Activated B cell treated with CpG ODN at 0.5 μM for 24 hours (primary cell): ENCODE measurements at regions not wholly inside any gene's neighbourhood (a gene's known extent, or its start where the extent isn't known, plus 50 kb on each side); places are given as distances from the start of the nearest gene placed in this dataset.

Source experiments
- ATAC-seq: fragments of 200-7000 bp; cut with Tn5 transposase; one replicate; pipeline ENCODE4 v1.10.0; 2021; ENCODE audit warnings: low read depth, mild to moderate bottlenecking, moderate library complexity
- CTCF ChIA-PET: fragments of 350-600 bp; sonication (Branson Sonifier 250); formaldehyde crosslinking; loops from one replicate; lab custom pipeline; 2021; ENCODE audit warnings: antibody characterized with exemption; lab: Charles Lee
- POLR2A ChIA-PET: fragments of 350-600 bp; sonication (Branson Sonifier 250); formaldehyde crosslinking; loops from one replicate; lab custom pipeline; 2021; ENCODE audit warnings: antibody characterized with exemption; lab: Charles Lee
- DNase-seq: peaks from one replicate; pipeline ENCODE4 v3.0.0; 2022
- H3K27ac Mint-ChIP-seq: one replicate; pipeline ENCODE4 v1.8.0; 2020; ENCODE audit warnings: mixed read lengths
- H3K27me3 Mint-ChIP-seq: one replicate; pipeline ENCODE4 v1.8.0; 2021; ENCODE audit warnings: mixed read lengths
- H3K36me3 Mint-ChIP-seq: one replicate; pipeline ENCODE4 v1.8.0; 2021; ENCODE audit warnings: low read depth, mixed read lengths
- H3K4me1 Mint-ChIP-seq: one replicate; pipeline ENCODE4 v1.8.0; 2021; ENCODE audit warnings: mixed read lengths
- H3K4me3 Mint-ChIP-seq: one replicate; pipeline ENCODE4 v1.8.0; 2020; ENCODE audit warnings: mild to moderate bottlenecking, mixed read lengths
- H3K9me3 Mint-ChIP-seq: one replicate; pipeline ENCODE4 v1.8.0; 2020; ENCODE audit warnings: mixed read lengths
- intact Hi-C: fragments of 100-400 bp; cut with micrococcal nuclease; formaldehyde crosslinking; loops from one replicate; pipeline ENCODE4 v1.15.1; 2024
- TF ChIP-seq, protein P1 (sequence below): fragments of 200-600 bp; IDR thresholded peaks from one replicate; pipeline ENCODE4 v1.8.0; 2022; ENCODE audit warnings: antibody characterized with exemption, mild to moderate bottlenecking

DNA sequence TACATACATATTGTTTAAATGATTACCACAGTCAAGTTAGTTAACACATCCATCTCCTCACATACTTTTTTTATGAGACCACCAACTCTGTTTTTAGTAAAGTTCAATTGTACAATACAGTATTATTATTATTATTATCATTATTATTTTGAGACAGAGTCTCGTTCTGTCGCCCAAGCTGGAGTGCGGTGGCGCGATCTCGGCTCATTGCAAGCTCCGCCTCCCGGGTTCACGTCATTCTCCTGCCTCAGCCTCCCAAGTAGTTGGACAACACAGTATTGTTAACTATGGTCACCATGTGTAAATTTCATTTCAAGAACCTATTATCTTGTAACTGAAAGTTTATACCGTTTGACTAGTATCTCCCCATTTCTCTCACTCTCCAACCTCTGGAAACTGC is 942.0 kb upstream of the FBXO33 start:
- Mint-ChIP-seq H3K27ac (no peak overlapping the region), H3K36me3 (no peaks in the 10 kb centered on the region), H3K9me3 (no peaks in the 10 kb centered on the region), H3K4me3 (no peak overlapping the region), H3K27me3 (no peaks in the 10 kb centered on the region), H3K4me1 (no peaks in the 10 kb centered on the region)
- TF ChIP-seq, protein P1, sequence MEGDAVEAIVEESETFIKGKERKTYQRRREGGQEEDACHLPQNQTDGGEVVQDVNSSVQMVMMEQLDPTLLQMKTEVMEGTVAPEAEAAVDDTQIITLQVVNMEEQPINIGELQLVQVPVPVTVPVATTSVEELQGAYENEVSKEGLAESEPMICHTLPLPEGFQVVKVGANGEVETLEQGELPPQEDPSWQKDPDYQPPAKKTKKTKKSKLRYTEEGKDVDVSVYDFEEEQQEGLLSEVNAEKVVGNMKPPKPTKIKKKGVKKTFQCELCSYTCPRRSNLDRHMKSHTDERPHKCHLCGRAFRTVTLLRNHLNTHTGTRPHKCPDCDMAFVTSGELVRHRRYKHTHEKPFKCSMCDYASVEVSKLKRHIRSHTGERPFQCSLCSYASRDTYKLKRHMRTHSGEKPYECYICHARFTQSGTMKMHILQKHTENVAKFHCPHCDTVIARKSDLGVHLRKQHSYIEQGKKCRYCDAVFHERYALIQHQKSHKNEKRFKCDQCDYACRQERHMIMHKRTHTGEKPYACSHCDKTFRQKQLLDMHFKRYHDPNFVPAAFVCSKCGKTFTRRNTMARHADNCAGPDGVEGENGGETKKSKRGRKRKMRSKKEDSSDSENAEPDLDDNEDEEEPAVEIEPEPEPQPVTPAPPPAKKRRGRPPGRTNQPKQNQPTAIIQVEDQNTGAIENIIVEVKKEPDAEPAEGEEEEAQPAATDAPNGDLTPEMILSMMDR: no peak
- ChIA-PET POLR2A (no interaction called here), CTCF (no interaction called here)
- intact Hi-C loops: no loop called here
- no peak for ATAC-seq
- no peak for DNase-seq

DNA sequence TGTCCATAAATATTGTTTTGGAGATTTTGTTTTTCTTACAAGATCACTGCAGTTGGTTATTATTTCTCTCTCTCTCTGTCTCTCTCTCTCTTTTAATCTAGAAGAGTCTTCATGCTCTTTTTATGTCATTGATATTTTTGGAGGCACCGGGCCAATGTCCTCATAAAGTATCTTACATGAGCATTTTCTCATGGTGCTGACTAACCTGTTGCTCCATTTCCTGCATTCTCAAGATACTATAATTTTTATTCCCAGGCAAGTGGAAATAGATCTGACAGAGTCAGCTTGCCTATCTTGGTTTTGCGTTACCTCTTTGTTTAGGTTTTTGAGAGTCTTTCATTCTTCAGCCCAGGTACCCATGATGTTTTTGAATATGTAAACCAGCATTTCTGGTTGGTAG is 938.8 kb upstream of the FBXO33 start:
- CTCF ChIA-PET: no interaction called here
- H3K27ac Mint-ChIP-seq: no peak overlapping the region

DNA sequence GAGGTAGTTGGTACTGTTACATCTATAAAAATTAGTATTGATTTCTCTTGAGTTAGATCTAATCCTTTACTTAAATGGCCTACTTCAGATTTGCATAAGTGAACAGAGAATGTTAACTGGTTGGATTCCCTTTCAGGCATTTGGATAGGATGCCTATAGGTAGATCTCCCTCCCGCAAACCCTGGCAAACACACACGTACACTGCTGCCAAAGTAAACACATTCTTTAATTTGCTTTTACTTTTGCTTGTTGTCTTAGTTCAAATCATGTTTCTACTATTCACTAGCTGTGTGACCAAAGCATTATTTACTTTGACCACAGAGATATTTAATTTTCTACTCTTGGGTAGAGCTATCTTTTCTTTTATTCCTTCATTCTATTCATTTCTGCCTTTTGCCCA is 936.1 kb upstream of the FBXO33 start:
- Mint-ChIP-seq H3K4me1 (peaks cover 4% of the 10 kb centered on the region), H3K27ac (no peak overlapping the region), H3K4me3 (no peak overlapping the region), H3K27me3 (no peaks in the 10 kb centered on the region), H3K9me3 (no peaks in the 10 kb centered on the region), H3K36me3 (no peaks in the 10 kb centered on the region)
- DNase-seq: no peak
- intact Hi-C loops: no loop called here
- POLR2A ChIA-PET: no interaction called here
- no peak for ATAC-seq
- CTCF ChIA-PET: no interaction called here
- TF ChIP-seq, protein P1: no peak

More for the DNA sequence above, 938.8 kb upstream of the FBXO33 start:
- ATAC-seq: no peak
- H3K4me3 Mint-ChIP-seq: no peak overlapping the region
- H3K9me3 Mint-ChIP-seq: no peaks in the 10 kb centered on the region
- H3K36me3 Mint-ChIP-seq: no peaks in the 10 kb centered on the region
- H3K4me1 Mint-ChIP-seq: no peaks in the 10 kb centered on the region
- intact Hi-C loops: no loop called here
- POLR2A ChIA-PET: no interaction called here
- H3K27me3 Mint-ChIP-seq: no peaks in the 10 kb centered on the region
- TF ChIP-seq, protein P1: no peak
- DNase-seq: no peak

DNA sequence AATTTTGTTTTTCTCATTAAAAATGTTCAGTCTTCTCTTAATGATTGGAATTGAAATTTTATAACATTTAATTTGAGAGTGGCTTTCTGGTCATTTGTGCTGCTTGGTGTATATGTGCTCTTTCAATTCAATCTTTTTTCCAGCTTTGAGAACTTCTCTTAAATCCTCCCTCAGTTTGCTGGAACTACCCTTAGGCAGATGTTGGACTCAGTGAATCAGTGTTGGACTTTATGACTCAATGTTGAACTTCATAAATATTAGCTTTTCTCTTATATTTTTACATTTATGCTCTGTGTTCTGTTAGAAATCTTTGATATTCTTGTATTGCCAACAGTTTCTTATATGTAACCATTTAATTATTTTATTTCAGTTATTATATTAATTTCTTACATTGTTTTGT is 935.5 kb upstream of the FBXO33 start:
- TF ChIP-seq, protein P1: no peak
- CTCF ChIA-PET: no interaction called here
- Mint-ChIP-seq H3K27ac (no peak overlapping the region), H3K36me3 (no peaks in the 10 kb centered on the region), H3K27me3 (no peaks in the 10 kb centered on the region), H3K9me3 (no peaks in the 10 kb centered on the region), H3K4me3 (no peak overlapping the region), H3K4me1 (peaks cover 4% of the 10 kb centered on the region)
- intact Hi-C loops: no loop called here
- ATAC-seq: no peak
- POLR2A ChIA-PET: no interaction called here
- no peak for DNase-seq

DNA sequence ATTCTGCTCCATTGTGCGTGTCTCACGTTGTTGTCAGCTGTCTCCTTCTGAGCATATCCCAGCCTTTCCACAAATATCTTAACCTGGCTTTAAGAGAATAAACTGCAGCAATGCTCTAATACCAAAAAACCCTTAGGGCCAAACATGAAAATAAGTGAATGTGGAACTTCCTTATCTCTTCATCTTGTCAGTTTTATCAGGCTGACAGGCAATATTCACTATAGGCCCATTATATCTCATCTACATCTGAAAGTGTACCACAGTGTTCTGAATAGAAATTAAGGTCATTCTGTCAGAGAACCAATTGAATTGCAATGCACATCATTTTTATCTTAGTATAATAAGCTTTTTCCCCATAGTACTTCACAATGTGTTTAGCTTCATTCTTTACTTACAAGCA is 933.1 kb upstream of the FBXO33 start:
- Mint-ChIP-seq H3K27me3 (no peaks in the 10 kb centered on the region), H3K4me3 (no peak overlapping the region), H3K4me1 (peaks cover 4% of the 10 kb centered on the region), H3K27ac (no peak overlapping the region), H3K9me3 (no peaks in the 10 kb centered on the region), H3K36me3 (no peaks in the 10 kb centered on the region)
- CTCF ChIA-PET: no interaction called here
- POLR2A ChIA-PET: no interaction called here
- no peak for ATAC-seq
- intact Hi-C loops: no loop called here
- no peak for DNase-seq
- TF ChIP-seq, protein P1: no peak
